ENCODE measurements at regions not wholly inside any gene's neighbourhood (a gene's known extent, or its start where the extent isn't known, plus 50 kb on each side); places are given as distances from the start of the nearest gene placed in this dataset.

GRCh38 chr2:13986119-13986720, 646.3 kb upstream of the LRATD1 start:
- no peak for TF ChIP-seq CTCF (IDR thresholded peaks at IDR 0.05)
- TF ChIP-seq POLR2A (IDR thresholded peaks at IDR 0.05), result no peak

Measured in right lobe of liver (tissue), 4 donors.